H9 (cell line): ENCODE measurements at regions not wholly inside any gene's neighbourhood (a gene's known extent, or its start where the extent isn't known, plus 50 kb on each side); places are given as distances from the start of the nearest gene placed in this dataset.

Experiments
- DNase-seq: peaks from one replicate; pipeline ENCODE4 v3.0.0-alpha.2; 2017
- H2AFZ ChIP-seq: one replicate; pipeline ENCODE4 v1.6.1; 2013; ENCODE audit warnings: mild to moderate bottlenecking, low read length, control low read depth, moderate library complexity
- H2AK5ac ChIP-seq: 2 replicates; pipeline ENCODE4 v1.6.1; 2013; ENCODE audit warnings: low read length, control low read depth, mixed read lengths; ENCODE audit not compliant: insufficient read length
- H2BK120ac ChIP-seq: one replicate; pipeline ENCODE4 v1.6.1; 2013; ENCODE audit warnings: low read depth, mild to moderate bottlenecking, low read length, control low read depth, inconsistent platforms; ENCODE audit not compliant: poor library complexity, severe bottlenecking
- H2BK12ac ChIP-seq: 2 replicates; pipeline ENCODE4 v1.6.1; 2013; ENCODE audit warnings: low read length, control low read depth, mixed read lengths, low read depth; ENCODE audit not compliant: insufficient read length
- H2BK15ac ChIP-seq: 2 replicates; pipeline ENCODE4 v1.6.1; 2013; ENCODE audit warnings: low read depth, low read length, control low read depth
- H2BK20ac ChIP-seq: one replicate; pipeline ENCODE4 v1.6.1; 2013; ENCODE audit warnings: low read depth, mild to moderate bottlenecking, low read length, control low read depth, inconsistent platforms; ENCODE audit not compliant: poor library complexity, severe bottlenecking
- H2BK5ac ChIP-seq: 2 replicates; pipeline ENCODE4 v1.6.1; 2013; ENCODE audit warnings: low read length, control low read depth, mixed read lengths; ENCODE audit not compliant: insufficient read length
- H3K14ac ChIP-seq: 2 replicates; pipeline ENCODE4 v1.6.1; 2013; ENCODE audit warnings: low read length, control low read depth; ENCODE audit not compliant: insufficient read depth
- H3K18ac ChIP-seq: 2 replicates; pipeline ENCODE4 v1.6.1; 2013; ENCODE audit warnings: low read depth, mild to moderate bottlenecking, mixed read lengths, low read length, control low read depth; ENCODE audit not compliant: insufficient read length
- H3K23ac ChIP-seq: 2 replicates; pipeline ENCODE4 v1.6.1; 2013; ENCODE audit warnings: low read length, control low read depth, mixed read lengths, low read depth; ENCODE audit not compliant: insufficient read length
- H3K23me2 ChIP-seq: 2 replicates; pipeline ENCODE4 v1.6.1; 2013; ENCODE audit warnings: low read depth, mild to moderate bottlenecking, mixed read lengths, low read length, control low read depth; ENCODE audit not compliant: insufficient read length, poor library complexity, severe bottlenecking
- H3K27ac ChIP-seq: 2 replicates; pipeline ENCODE4 v1.5.1; 2013; ENCODE audit warnings: low read length, control low read depth, mixed read lengths, low read depth; ENCODE audit not compliant: insufficient read length
- H3K27me3 ChIP-seq: 2 replicates; pipeline ENCODE4 v1.6.1; 2013; ENCODE audit warnings: low read length, control low read depth, inconsistent platforms; ENCODE audit not compliant: insufficient read depth
- H3K4ac ChIP-seq: 2 replicates; pipeline ENCODE4 v1.6.1; 2013; ENCODE audit warnings: low read depth, mild to moderate bottlenecking, control low read depth, inconsistent platforms, low read length, moderate library complexity
- H3K4me1 ChIP-seq: 2 replicates; pipeline ENCODE4 v1.6.1; 2013; ENCODE audit warnings: low read length, control low read depth, inconsistent platforms; ENCODE audit not compliant: insufficient read depth
- H3K4me2 ChIP-seq: 2 replicates; pipeline ENCODE4 v1.6.1; 2013; ENCODE audit warnings: low read length, control low read depth, mixed read lengths; ENCODE audit not compliant: insufficient read length, insufficient read depth
- H3K56ac ChIP-seq: 2 replicates; pipeline ENCODE4 v1.6.1; 2013; ENCODE audit warnings: low read depth, mild to moderate bottlenecking, mixed read lengths, low read length, control low read depth; ENCODE audit not compliant: insufficient read length
- H3K79me1 ChIP-seq: 2 replicates; pipeline ENCODE4 v1.6.1; 2013; ENCODE audit warnings: low read depth, mild to moderate bottlenecking, moderate library complexity, low read length, control low read depth, inconsistent platforms; ENCODE audit not compliant: insufficient read depth, poor library complexity, severe bottlenecking
- H3K79me2 ChIP-seq: 2 replicates; pipeline ENCODE4 v1.6.1; 2013; ENCODE audit warnings: low read length, control low read depth, inconsistent platforms; ENCODE audit not compliant: insufficient read depth
- H3K9ac ChIP-seq: 2 replicates; pipeline ENCODE4 v1.6.1; 2013; ENCODE audit warnings: low read length, control low read depth, mixed read lengths; ENCODE audit not compliant: insufficient read length; ENCODE audit errors: extremely low read depth
- H3K9me3 ChIP-seq: one replicate; pipeline ENCODE4 v1.6.1; 2013; ENCODE audit warnings: low read depth, low read length, inconsistent platforms; ENCODE audit not compliant: control insufficient read depth
- H3T11ph ChIP-seq: one replicate; pipeline ENCODE4 v1.6.1; 2013; ENCODE audit warnings: mild to moderate bottlenecking, low read length, control low read depth, inconsistent platforms
- H4K20me1 ChIP-seq: one replicate; pipeline ENCODE4 v1.6.1; 2013; ENCODE audit not compliant: control insufficient read depth, insufficient read length, insufficient read depth
- H4K5ac ChIP-seq: 2 replicates; pipeline ENCODE4 v1.6.1; 2013; ENCODE audit warnings: low read depth, mild to moderate bottlenecking, mixed read lengths, low read length, control low read depth; ENCODE audit not compliant: insufficient read length
- H4K8ac ChIP-seq: replicated peaks from 2 replicates; pipeline ENCODE4 v1.6.1; 2013; ENCODE audit warnings: low read length, control low read depth, mixed read lengths, low read depth; ENCODE audit not compliant: insufficient read length
- H4K91ac ChIP-seq: 2 replicates; pipeline ENCODE4 v1.6.1; 2013; ENCODE audit warnings: low read depth, mild to moderate bottlenecking, moderate library complexity, mixed read lengths, low read length, control low read depth; ENCODE audit not compliant: insufficient read length
- H3K27ac Mint-ChIP-seq, 3 experiments: 2 replicates in 2 of 3; 3 replicates in 1 of 3; pipeline ENCODE4 v1.8.0; 2020 to 2021; ENCODE audit warnings: mixed read lengths in 3 of 3, mild to moderate bottlenecking in 1 of 3, moderate library complexity in 1 of 3
- H3K27me3 Mint-ChIP-seq: 2 replicates; pipeline ENCODE4 v1.8.0; 2021; ENCODE audit warnings: low read depth, mild to moderate bottlenecking, moderate library complexity, mixed read lengths
- H3K36me3 Mint-ChIP-seq, 3 experiments: 2 replicates in 2 of 3; 3 replicates in 1 of 3; pipeline ENCODE4 v1.8.0; 2020 to 2021; ENCODE audit warnings: low read depth in 3 of 3, mixed read lengths in 3 of 3; ENCODE audit not compliant: insufficient read depth in 1 of 3
- H3K4me1 Mint-ChIP-seq, 2 experiments: 2 replicates each; pipeline ENCODE4 v1.8.0; 2020; ENCODE audit warnings: mixed read lengths in 2 of 2
- H3K4me3 Mint-ChIP-seq, 2 experiments: 2 replicates in 1 of 2; 3 replicates in 1 of 2; pipeline ENCODE4 v1.8.0; 2020 to 2021; ENCODE audit warnings: mild to moderate bottlenecking in 2 of 2, mixed read lengths in 2 of 2, moderate library complexity in 1 of 2
- H3K9me3 Mint-ChIP-seq, 2 experiments: 2 replicates in 1 of 2; 3 replicates in 1 of 2; pipeline ENCODE4 v1.8.0; 2020; ENCODE audit warnings: mild to moderate bottlenecking in 2 of 2, mixed read lengths in 2 of 2, moderate library complexity in 1 of 2
- CTCF ChIP-seq: fragments of 200-600 bp; sonication (generic); conservative IDR thresholded peaks from 3 replicates; pipeline ENCODE4 v1.8.0; 2021; ENCODE audit warnings: antibody characterized with exemption, mild to moderate bottlenecking
- WGBS: extraction: QIAGEN DNeasy Blood & Tissue Kit; methylation state at CpG from one replicate; pipeline ENCODE4 v1.1.7; 2013; ENCODE audit warnings: missing lambda C conversion rate, low lambda C conversion rate, mixed read lengths; ENCODE audit not compliant: insufficient read length; ENCODE audit errors: extremely low coverage; 5-methylcytosine and 5-hydroxymethylcytosine counted together

- no peak overlapping the region for H3K27ac ChIP-seq
- no peak overlapping the region for H3K4ac ChIP-seq
- H3K9ac ChIP-seq = no peak overlapping the region
- H2AFZ ChIP-seq = no peak overlapping the region
- H3K18ac ChIP-seq = no peak overlapping the region
- H3K79me1 ChIP-seq = no peaks in the 10 kb centered on the region
- Mint-ChIP-seq H3K36me3 (peaks cover 4 to 28% (median 7%) of the 10 kb centered on the region in 3 experiments; a peak in 5 of 7 replicates), H3K27me3 (no peaks in the 10 kb centered on the region), H3K4me3 (no peak overlapping the region), H3K9me3 (peaks cover 19 to 25% of the 10 kb centered on the region in 2 experiments; a peak in 4 of 5 replicates), H3K4me1 (peaks cover 0 to 3% of the 10 kb centered on the region in 2 experiments; a peak in 1 of 4 replicates), H3K27ac (no peak overlapping the region; a peak in 1 of 7 replicates)
- no peaks in the 10 kb centered on the region for H3K27me3 ChIP-seq
- H3K23ac ChIP-seq = no peak overlapping the region
- H3K79me2 ChIP-seq = no peaks in the 10 kb centered on the region
- no peak overlapping the region for H4K5ac ChIP-seq
- no CpG with 5 or more reads among the region's 5 CpGs for WGBS
- H3K56ac ChIP-seq = no peak overlapping the region
- H2BK20ac ChIP-seq = no peak overlapping the region
- no peak overlapping the region for H2BK15ac ChIP-seq
- H3K4me1 ChIP-seq = no peaks in the 10 kb centered on the region
- no peak overlapping the region for H4K91ac ChIP-seq
- no peaks in the 10 kb centered on the region for H3K23me2 ChIP-seq
- H3K4me2 ChIP-seq = no peak overlapping the region
- no peak for DNase-seq
- H3T11ph ChIP-seq = no peak overlapping the region
- no peak overlapping the region for H2BK12ac ChIP-seq
- H2BK120ac ChIP-seq = no peak overlapping the region
- no peaks in the 10 kb centered on the region for H3K9me3 ChIP-seq
- no peak overlapping the region for H4K8ac ChIP-seq
- no peak overlapping the region for H2BK5ac ChIP-seq
- H2AK5ac ChIP-seq = no peak overlapping the region
- no peaks in the 10 kb centered on the region for H4K20me1 ChIP-seq
- TF ChIP-seq CTCF = no peak
- no peak overlapping the region for H3K14ac ChIP-seq
Measured at GRCh38 chr1:95876276-95876675, 642.3 kb downstream of the RWDD3 start.
